NB4 (cell line): ENCODE measurements at regions not wholly inside any gene's neighbourhood (a gene's known extent, or its start where the extent isn't known, plus 50 kb on each side); places are given as distances from the start of the nearest gene placed in this dataset.

Experiments used
- MYC ChIP-seq: IDR thresholded peaks from 2 replicates; pipeline ENCODE4 v1.6.1; 2011; ENCODE audit warnings: low read depth, low read length
- POLR2A ChIP-seq: IDR thresholded peaks from 2 replicates; pipeline ENCODE4 v1.6.1; 2011; ENCODE audit warnings: mild to moderate bottlenecking; ENCODE audit not compliant: insufficient read length; ENCODE audit errors: extremely low read depth
- TF ChIP-seq, protein P1 (sequence below): IDR thresholded peaks from one replicate; pipeline ENCODE4 v1.5.1; 2012; ENCODE audit warnings: low read depth, low read length
- TF ChIP-seq, protein P2 (sequence below): IDR thresholded peaks from 2 replicates; pipeline ENCODE4 v1.6.1; 2011; ENCODE audit warnings: low read depth, low read length

DNA sequence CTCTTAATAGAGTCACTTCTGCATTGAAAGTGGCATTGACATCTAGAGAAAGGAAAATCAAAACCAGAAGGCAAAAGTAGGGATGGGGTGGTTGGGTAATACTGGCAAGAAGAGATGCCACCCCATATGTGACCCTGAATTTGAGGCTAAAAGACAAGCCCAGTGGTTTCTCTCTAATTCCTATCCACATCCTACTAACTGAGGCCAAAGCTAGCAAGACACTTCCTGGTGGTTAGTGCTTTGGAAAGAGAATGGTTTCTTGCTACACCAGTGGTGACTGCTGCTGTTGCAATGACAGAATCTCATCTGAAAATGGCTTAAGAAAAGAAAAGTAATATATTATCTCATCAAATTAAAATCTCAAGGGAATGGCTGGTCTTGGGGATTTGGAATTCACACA is 640.6 kb downstream of the EPHA4 start:
- TF ChIP-seq, protein P1, sequence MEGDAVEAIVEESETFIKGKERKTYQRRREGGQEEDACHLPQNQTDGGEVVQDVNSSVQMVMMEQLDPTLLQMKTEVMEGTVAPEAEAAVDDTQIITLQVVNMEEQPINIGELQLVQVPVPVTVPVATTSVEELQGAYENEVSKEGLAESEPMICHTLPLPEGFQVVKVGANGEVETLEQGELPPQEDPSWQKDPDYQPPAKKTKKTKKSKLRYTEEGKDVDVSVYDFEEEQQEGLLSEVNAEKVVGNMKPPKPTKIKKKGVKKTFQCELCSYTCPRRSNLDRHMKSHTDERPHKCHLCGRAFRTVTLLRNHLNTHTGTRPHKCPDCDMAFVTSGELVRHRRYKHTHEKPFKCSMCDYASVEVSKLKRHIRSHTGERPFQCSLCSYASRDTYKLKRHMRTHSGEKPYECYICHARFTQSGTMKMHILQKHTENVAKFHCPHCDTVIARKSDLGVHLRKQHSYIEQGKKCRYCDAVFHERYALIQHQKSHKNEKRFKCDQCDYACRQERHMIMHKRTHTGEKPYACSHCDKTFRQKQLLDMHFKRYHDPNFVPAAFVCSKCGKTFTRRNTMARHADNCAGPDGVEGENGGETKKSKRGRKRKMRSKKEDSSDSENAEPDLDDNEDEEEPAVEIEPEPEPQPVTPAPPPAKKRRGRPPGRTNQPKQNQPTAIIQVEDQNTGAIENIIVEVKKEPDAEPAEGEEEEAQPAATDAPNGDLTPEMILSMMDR: no peak
- TF ChIP-seq POLR2A: no peak
- TF ChIP-seq, protein P2, sequence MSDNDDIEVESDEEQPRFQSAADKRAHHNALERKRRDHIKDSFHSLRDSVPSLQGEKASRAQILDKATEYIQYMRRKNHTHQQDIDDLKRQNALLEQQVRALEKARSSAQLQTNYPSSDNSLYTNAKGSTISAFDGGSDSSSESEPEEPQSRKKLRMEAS: no peak
- TF ChIP-seq MYC: no peak
